ENCODE measurements at regions not wholly inside any gene's neighbourhood (a gene's known extent, or its start where the extent isn't known, plus 50 kb on each side); places are given as distances from the start of the nearest gene placed in this dataset.
A peak's percentile ranks its signal among the peaks of the same experiment; 100 is the strongest.
"Not testable (repeated sequence)": the region's sequence is repeated elsewhere in the genome, so short reads cannot be mapped to it uniquely, and the experiment has no call there.

GRCh38 chr2:83972128-83972527 is 487.0 kb downstream of the SUCLG1 start:
- no peak for DNase-seq (ENCODE audit: low spot score)
- no peak overlapping the region for H3K27ac ChIP-seq (ENCODE audit: poor library complexity, severe bottlenecking)
- no peaks in the 10 kb centered on the region for H3K9me3 ChIP-seq (ENCODE audit: severe bottlenecking)
- ATAC-seq (ENCODE audit: low read depth), result peak; percentile 57; the same call in 1 of the 3 replicates
- TF ChIP-seq, protein P1, sequence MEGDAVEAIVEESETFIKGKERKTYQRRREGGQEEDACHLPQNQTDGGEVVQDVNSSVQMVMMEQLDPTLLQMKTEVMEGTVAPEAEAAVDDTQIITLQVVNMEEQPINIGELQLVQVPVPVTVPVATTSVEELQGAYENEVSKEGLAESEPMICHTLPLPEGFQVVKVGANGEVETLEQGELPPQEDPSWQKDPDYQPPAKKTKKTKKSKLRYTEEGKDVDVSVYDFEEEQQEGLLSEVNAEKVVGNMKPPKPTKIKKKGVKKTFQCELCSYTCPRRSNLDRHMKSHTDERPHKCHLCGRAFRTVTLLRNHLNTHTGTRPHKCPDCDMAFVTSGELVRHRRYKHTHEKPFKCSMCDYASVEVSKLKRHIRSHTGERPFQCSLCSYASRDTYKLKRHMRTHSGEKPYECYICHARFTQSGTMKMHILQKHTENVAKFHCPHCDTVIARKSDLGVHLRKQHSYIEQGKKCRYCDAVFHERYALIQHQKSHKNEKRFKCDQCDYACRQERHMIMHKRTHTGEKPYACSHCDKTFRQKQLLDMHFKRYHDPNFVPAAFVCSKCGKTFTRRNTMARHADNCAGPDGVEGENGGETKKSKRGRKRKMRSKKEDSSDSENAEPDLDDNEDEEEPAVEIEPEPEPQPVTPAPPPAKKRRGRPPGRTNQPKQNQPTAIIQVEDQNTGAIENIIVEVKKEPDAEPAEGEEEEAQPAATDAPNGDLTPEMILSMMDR (IDR thresholded peaks at IDR 0.05; ENCODE audit: poor library complexity, severe bottlenecking), result no peak
- no peaks in the 10 kb centered on the region for H3K36me3 ChIP-seq (ENCODE audit: low read depth)
- no peak overlapping the region for H3K4me3 ChIP-seq (ENCODE audit: severe bottlenecking)
- no peaks in the 10 kb centered on the region for H3K27me3 ChIP-seq (ENCODE audit: insufficient read depth, poor library complexity, severe bottlenecking)
- H3K4me1 ChIP-seq (ENCODE audit: insufficient read depth, poor library complexity, severe bottlenecking), result no peaks in the 10 kb centered on the region

- TF ChIP-seq, protein P1 (IDR thresholded peaks at IDR 0.05; ENCODE audit: poor library complexity, severe bottlenecking), result no peak
- H3K9me3 ChIP-seq (ENCODE audit: severe bottlenecking), result no peaks in the 10 kb centered on the region
- DNase-seq (ENCODE audit: low spot score) (no peak), ATAC-seq (ENCODE audit: low read depth) (no peak)
- H3K4me1 ChIP-seq (ENCODE audit: insufficient read depth, poor library complexity, severe bottlenecking), result no peaks in the 10 kb centered on the region
- no peaks in the 10 kb centered on the region for H3K36me3 ChIP-seq (ENCODE audit: low read depth)
- H3K27me3 ChIP-seq (ENCODE audit: insufficient read depth, poor library complexity, severe bottlenecking), result no peaks in the 10 kb centered on the region
- H3K4me3 ChIP-seq (ENCODE audit: severe bottlenecking), result no peak overlapping the region
- H3K27ac ChIP-seq (ENCODE audit: poor library complexity, severe bottlenecking), result no peak overlapping the region
These were observed 487.5 kb downstream of the SUCLG1 start for GRCh38 chr2:83971547-83971946.

DNA sequence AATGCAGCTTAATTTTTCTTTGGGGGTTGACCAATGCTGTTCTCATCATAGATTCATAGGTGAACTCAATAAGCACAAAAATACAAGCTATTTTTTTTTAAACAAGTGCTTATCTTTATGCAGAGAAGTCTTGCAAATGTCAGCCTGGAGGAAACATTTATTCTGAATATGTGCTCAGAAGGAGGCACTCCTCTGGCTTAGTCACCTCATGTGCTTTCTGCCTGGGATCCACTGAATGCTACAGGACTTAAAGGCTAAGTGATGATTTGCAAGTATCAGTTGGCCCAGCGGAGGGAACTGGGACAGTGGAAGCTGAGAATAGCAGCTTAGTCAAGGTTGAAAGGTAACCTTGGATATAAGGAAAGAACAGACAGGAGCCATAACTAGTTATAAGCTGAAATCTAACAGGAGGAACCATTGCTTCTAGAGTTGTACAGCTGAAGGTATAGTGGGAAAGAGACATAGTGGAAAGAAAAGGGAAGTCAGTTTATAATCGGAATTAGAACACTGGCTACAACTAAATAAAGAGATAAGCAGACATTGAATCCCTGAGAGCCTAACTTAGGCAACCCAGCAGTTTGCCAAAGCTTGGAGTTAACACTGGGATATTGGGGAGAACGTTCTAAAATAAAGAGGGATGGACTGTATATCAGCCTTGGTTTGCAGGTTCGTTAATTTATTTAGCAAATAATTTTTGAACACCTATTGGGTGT is 488.7 kb downstream of the SUCLG1 start:
- no peak for DNase-seq (ENCODE audit: low spot score)
- H3K4me1 ChIP-seq (ENCODE audit: insufficient read depth, poor library complexity, severe bottlenecking), result no peaks in the 10 kb centered on the region
- H3K27ac ChIP-seq (ENCODE audit: poor library complexity, severe bottlenecking), result no peak overlapping the region
- H3K9me3 ChIP-seq (ENCODE audit: severe bottlenecking), result no peaks in the 10 kb centered on the region
- no peak for ATAC-seq (ENCODE audit: low read depth)
- H3K4me3 ChIP-seq (ENCODE audit: severe bottlenecking), result no peak overlapping the region
- H3K27me3 ChIP-seq (ENCODE audit: insufficient read depth, poor library complexity, severe bottlenecking), result no peaks in the 10 kb centered on the region
- TF ChIP-seq, protein P1 (IDR thresholded peaks at IDR 0.05; ENCODE audit: poor library complexity, severe bottlenecking), result no peak
- H3K36me3 ChIP-seq (ENCODE audit: low read depth), result no peaks in the 10 kb centered on the region

DNA sequence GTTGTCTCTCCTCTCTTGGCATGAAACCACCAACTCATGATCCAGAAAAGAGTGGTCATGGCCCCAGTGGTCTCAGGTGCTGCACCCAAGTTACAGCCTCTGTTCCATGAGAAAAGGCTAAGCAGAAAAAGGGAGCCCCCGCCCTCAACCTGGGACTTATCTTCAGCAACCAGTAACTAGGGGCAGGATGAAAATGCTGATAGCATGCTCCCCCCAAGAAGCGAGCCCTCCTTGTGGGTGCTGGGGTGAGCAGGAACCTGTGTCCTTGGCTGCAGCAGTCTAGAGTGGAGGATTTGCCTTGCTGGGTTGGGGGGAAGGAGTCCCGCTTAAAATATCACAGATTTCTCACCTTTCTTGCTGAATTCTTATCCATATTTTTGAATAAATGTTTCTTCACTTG is 490.0 kb downstream of the SUCLG1 start:
- DNase-seq (ENCODE audit: low spot score) (no peak), ATAC-seq (ENCODE audit: low read depth) (no peak)
- Histone ChIP-seq H3K4me3 (ENCODE audit: severe bottlenecking) (no peak overlapping the region), H3K27me3 (ENCODE audit: insufficient read depth, poor library complexity, severe bottlenecking) (no peaks in the 10 kb centered on the region), H3K36me3 (ENCODE audit: low read depth) (no peaks in the 10 kb centered on the region), H3K4me1 (ENCODE audit: insufficient read depth, poor library complexity, severe bottlenecking) (no peaks in the 10 kb centered on the region), H3K27ac (ENCODE audit: poor library complexity, severe bottlenecking) (no peak overlapping the region), H3K9me3 (ENCODE audit: severe bottlenecking) (no peaks in the 10 kb centered on the region)
- TF ChIP-seq, protein P1 (IDR thresholded peaks at IDR 0.05; ENCODE audit: poor library complexity, severe bottlenecking), result no peak

- H3K4me1 ChIP-seq (ENCODE audit: insufficient read depth, poor library complexity, severe bottlenecking), result no peaks in the 10 kb centered on the region
- H3K9me3 ChIP-seq (ENCODE audit: severe bottlenecking), result no peaks in the 10 kb centered on the region
- ATAC-seq (ENCODE audit: low read depth), result no peak
- H3K27me3 ChIP-seq (ENCODE audit: insufficient read depth, poor library complexity, severe bottlenecking), result no peaks in the 10 kb centered on the region
- no peaks in the 10 kb centered on the region for H3K36me3 ChIP-seq (ENCODE audit: low read depth)
- TF ChIP-seq, protein P1 (IDR thresholded peaks at IDR 0.05; ENCODE audit: poor library complexity, severe bottlenecking), result peak; percentile 23
- no peak overlapping the region for H3K27ac ChIP-seq (ENCODE audit: poor library complexity, severe bottlenecking)
- DNase-seq (ENCODE audit: low spot score), result no peak
- H3K4me3 ChIP-seq (ENCODE audit: severe bottlenecking), result no peak overlapping the region
These were observed 491.2 kb downstream of the SUCLG1 start for GRCh38 chr2:83967854-83968253.

- not testable (repeated sequence) for H3K27ac ChIP-seq (ENCODE audit: poor library complexity, severe bottlenecking); ATAC-seq (ENCODE audit: low read depth); H3K4me1 ChIP-seq (ENCODE audit: insufficient read depth, poor library complexity, severe bottlenecking); H3K9me3 ChIP-seq (ENCODE audit: severe bottlenecking); DNase-seq (ENCODE audit: low spot score); H3K36me3 ChIP-seq (ENCODE audit: low read depth); H3K4me3 ChIP-seq (ENCODE audit: severe bottlenecking); H3K27me3 ChIP-seq (ENCODE audit: insufficient read depth, poor library complexity, severe bottlenecking)
These were observed 492.1 kb downstream of the SUCLG1 start for GRCh38 chr2:83966946-83967345.

Data from RWPE2 (cell line).